ENCODE measurements at regions not wholly inside any gene's neighbourhood (a gene's known extent, or its start where the extent isn't known, plus 50 kb on each side); places are given as distances from the start of the nearest gene placed in this dataset.

GRCh38 chr22:48872271-48873190, 955.1 kb downstream of the BRD1 start:
- H3K27me3 ChIP-seq (replicated peaks; ENCODE audit: insufficient read depth): no peaks in the 10 kb centered on the region
- H3F3A ChIP-seq (ENCODE audit: insufficient read depth): no peaks in the 10 kb centered on the region
- DNase-seq: no peak
- no peaks in the 10 kb centered on the region for H4K20me1 ChIP-seq (ENCODE audit: insufficient read depth)
- no peak overlapping the region for H3K4me2 ChIP-seq (ENCODE audit: unreplicated experiment)
- H2AFZ ChIP-seq: no peak overlapping the region
- H3K27ac ChIP-seq: no peak overlapping the region
- no peaks in the 10 kb centered on the region for H3K4me1 ChIP-seq (ENCODE audit: insufficient read depth)
- H3K79me2 ChIP-seq (ENCODE audit: insufficient read depth): no peaks in the 10 kb centered on the region
- WGBS, 2 experiments (ENCODE audit: low coverage in 1 of 2, low lambda C conversion rate in 2 of 2, missing lambda C conversion rate in 2 of 2): 50 to 57% methylated on average over 21 of the region's 21 CpGs
- TF ChIP-seq EZH2phosphoT487 (IDR thresholded peaks at IDR 0.05; ENCODE audit: insufficient read depth, low read depth) (no peak), EZH2 (IDR thresholded peaks at IDR 0.05; ENCODE audit: insufficient read depth, poor library complexity, severe bottlenecking) (no peak)
- H3K9ac ChIP-seq: no peak overlapping the region
- no peak overlapping the region for H3K4me3 ChIP-seq
- H3K9me3 ChIP-seq (ENCODE audit: low read depth): no peaks in the 10 kb centered on the region
- no peaks in the 10 kb centered on the region for H3K9me2 ChIP-seq (ENCODE audit: insufficient read depth)
- no peaks in the 10 kb centered on the region for H3K36me3 ChIP-seq (ENCODE audit: low read depth)
- in situ Hi-C loops (cut with MboI): no loop called here

DNA sequence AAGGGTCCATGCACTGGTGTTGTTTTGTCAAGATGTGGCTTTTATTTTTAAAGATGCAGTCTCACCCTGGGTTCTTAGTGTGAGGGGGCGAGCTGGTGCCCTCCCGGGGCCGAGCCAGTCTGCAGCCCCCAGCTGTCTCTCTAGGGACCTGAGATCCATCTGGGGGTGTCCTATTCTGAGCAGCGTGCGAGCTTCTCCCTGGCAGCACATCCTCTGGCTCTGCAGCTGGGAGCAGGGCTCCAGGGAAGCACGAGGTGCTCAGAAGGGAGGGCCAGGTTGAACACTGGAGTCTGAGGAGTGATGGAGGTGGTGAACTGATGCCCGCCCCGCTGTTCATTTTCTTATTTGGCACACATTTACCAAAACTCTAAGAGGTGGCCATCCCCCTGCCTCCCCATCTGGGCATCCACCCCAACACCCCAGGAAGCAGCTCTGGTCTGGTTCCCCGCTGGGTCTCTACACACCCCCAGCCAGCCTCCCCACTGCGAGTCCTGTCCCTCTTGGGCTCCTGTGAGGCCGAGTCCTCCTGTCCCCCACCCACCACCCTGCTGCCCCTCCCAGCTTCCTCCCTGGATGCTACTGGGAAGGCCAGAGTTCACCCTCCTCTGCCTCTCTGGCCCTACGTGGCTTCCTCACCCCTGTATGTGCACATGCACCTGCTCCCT, 956.4 kb downstream of the BRD1 start:
- no peak overlapping the region for H2AFZ ChIP-seq
- H3K9me3 ChIP-seq (ENCODE audit: low read depth): no peaks in the 10 kb centered on the region
- H3K4me1 ChIP-seq (ENCODE audit: insufficient read depth): no peaks in the 10 kb centered on the region
- WGBS, 2 experiments (ENCODE audit: low coverage in 1 of 2, low lambda C conversion rate in 2 of 2, missing lambda C conversion rate in 2 of 2): 33 to 34% methylated on average over 9 to 12 of the region's 12 CpGs
- no peak for TF ChIP-seq EZH2phosphoT487 (IDR thresholded peaks at IDR 0.05; ENCODE audit: insufficient read depth, low read depth)
- TF ChIP-seq EZH2 (IDR thresholded peaks at IDR 0.05; ENCODE audit: insufficient read depth, poor library complexity, severe bottlenecking): no peak
- no peak overlapping the region for H3K4me2 ChIP-seq (ENCODE audit: unreplicated experiment)
- no peaks in the 10 kb centered on the region for H3K36me3 ChIP-seq (ENCODE audit: low read depth)
- H3K79me2 ChIP-seq (ENCODE audit: insufficient read depth): no peaks in the 10 kb centered on the region
- H3K4me3 ChIP-seq: no peak overlapping the region
- in situ Hi-C loops (cut with MboI): no loop called here
- H3K27ac ChIP-seq: no peak overlapping the region
- H3K9ac ChIP-seq: no peak overlapping the region
- no peaks in the 10 kb centered on the region for H4K20me1 ChIP-seq (ENCODE audit: insufficient read depth)
- no peaks in the 10 kb centered on the region for H3F3A ChIP-seq (ENCODE audit: insufficient read depth)
- no peak for DNase-seq
- no peaks in the 10 kb centered on the region for H3K9me2 ChIP-seq (ENCODE audit: insufficient read depth)
- no peaks in the 10 kb centered on the region for H3K27me3 ChIP-seq (replicated peaks; ENCODE audit: insufficient read depth)

DNA sequence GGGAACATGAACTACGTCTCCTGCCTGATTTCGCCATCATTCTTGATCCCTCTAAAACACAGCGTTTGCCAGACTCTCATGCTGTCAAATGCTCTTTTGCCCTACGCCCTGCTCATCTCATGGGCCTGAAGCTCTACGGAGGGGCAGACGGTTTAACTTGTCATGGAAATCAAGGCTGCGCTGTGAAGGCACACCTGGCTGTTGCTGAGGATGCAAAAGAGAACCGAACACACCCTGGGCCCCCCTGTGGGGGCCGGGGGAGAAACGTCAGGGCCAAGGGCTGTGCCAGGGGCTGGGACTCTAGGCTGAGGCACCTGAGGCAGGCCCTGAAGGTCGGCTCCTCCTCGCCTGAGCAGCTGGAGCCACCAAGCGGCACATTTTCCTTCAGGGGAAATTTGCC, 957.2 kb downstream of the BRD1 start:
- no peak overlapping the region for H2AFZ ChIP-seq
- WGBS, 2 experiments (ENCODE audit: low coverage in 1 of 2, low lambda C conversion rate in 2 of 2, missing lambda C conversion rate in 2 of 2): 36 to 42% methylated on average over 13 of the region's 13 CpGs
- H3F3A ChIP-seq (ENCODE audit: insufficient read depth): no peaks in the 10 kb centered on the region
- TF ChIP-seq EZH2 (IDR thresholded peaks at IDR 0.05; ENCODE audit: insufficient read depth, poor library complexity, severe bottlenecking): no peak
- no peak for TF ChIP-seq EZH2phosphoT487 (IDR thresholded peaks at IDR 0.05; ENCODE audit: insufficient read depth, low read depth)
- in situ Hi-C loops (cut with MboI): no loop called here
- no peak overlapping the region for H3K27ac ChIP-seq
- no peak for DNase-seq
- no peaks in the 10 kb centered on the region for H3K9me2 ChIP-seq (ENCODE audit: insufficient read depth)
- H3K4me2 ChIP-seq (ENCODE audit: unreplicated experiment): no peak overlapping the region
- H3K9me3 ChIP-seq (ENCODE audit: low read depth): no peaks in the 10 kb centered on the region
- no peaks in the 10 kb centered on the region for H4K20me1 ChIP-seq (ENCODE audit: insufficient read depth)
- no peak overlapping the region for H3K9ac ChIP-seq
- no peaks in the 10 kb centered on the region for H3K36me3 ChIP-seq (ENCODE audit: low read depth)
- H3K4me3 ChIP-seq: no peak overlapping the region
- H3K27me3 ChIP-seq (replicated peaks; ENCODE audit: insufficient read depth): no peaks in the 10 kb centered on the region
- no peaks in the 10 kb centered on the region for H3K79me2 ChIP-seq (ENCODE audit: insufficient read depth)
- no peaks in the 10 kb centered on the region for H3K4me1 ChIP-seq (ENCODE audit: insufficient read depth)

DNA sequence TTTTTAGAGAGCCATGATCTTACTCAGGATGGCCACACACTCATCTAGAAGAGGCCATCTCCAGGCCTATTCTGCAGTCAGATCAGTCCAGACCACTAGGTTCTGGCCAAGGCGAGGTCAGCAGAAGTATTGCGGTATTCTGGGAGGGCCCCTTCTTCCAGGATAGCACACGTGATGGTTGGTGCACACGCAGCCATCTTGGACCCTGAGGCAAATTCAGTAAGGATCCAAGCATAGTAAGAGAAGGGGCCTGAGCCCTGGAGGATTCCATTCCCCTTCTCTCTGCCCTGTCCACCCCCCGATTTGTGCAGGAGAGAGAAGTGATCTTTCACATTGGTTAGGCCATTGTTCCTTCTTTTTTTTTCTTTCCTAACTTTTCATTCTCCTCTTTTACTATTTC, 957.9 kb downstream of the BRD1 start:
- no peak overlapping the region for H3K9ac ChIP-seq
- no peak overlapping the region for H2AFZ ChIP-seq
- in situ Hi-C loops (cut with MboI): no loop called here
- no peaks in the 10 kb centered on the region for H3K27me3 ChIP-seq (replicated peaks; ENCODE audit: insufficient read depth)
- H3K4me1 ChIP-seq (ENCODE audit: insufficient read depth): no peaks in the 10 kb centered on the region
- WGBS, 2 experiments (ENCODE audit: low coverage in 1 of 2, low lambda C conversion rate in 2 of 2, missing lambda C conversion rate in 2 of 2): 49 to 54% methylated on average over 5 of the region's 5 CpGs
- no peak overlapping the region for H3K4me2 ChIP-seq (ENCODE audit: unreplicated experiment)
- H3K9me3 ChIP-seq (ENCODE audit: low read depth): no peaks in the 10 kb centered on the region
- no peak overlapping the region for H3K4me3 ChIP-seq
- H3K79me2 ChIP-seq (ENCODE audit: insufficient read depth): no peaks in the 10 kb centered on the region
- no peaks in the 10 kb centered on the region for H3K9me2 ChIP-seq (ENCODE audit: insufficient read depth)
- no peak for DNase-seq
- H3F3A ChIP-seq (ENCODE audit: insufficient read depth): no peaks in the 10 kb centered on the region
- H4K20me1 ChIP-seq (ENCODE audit: insufficient read depth): no peaks in the 10 kb centered on the region
- H3K27ac ChIP-seq: no peak overlapping the region
- TF ChIP-seq EZH2phosphoT487 (IDR thresholded peaks at IDR 0.05; ENCODE audit: insufficient read depth, low read depth): no peak
- TF ChIP-seq EZH2 (IDR thresholded peaks at IDR 0.05; ENCODE audit: insufficient read depth, poor library complexity, severe bottlenecking): no peak
- no peaks in the 10 kb centered on the region for H3K36me3 ChIP-seq (ENCODE audit: low read depth)
